GM12878 (cell line): ENCODE measurements at regions not wholly inside any gene's neighbourhood (a gene's known extent, or its start where the extent isn't known, plus 50 kb on each side); places are given as distances from the start of the nearest gene placed in this dataset.

ENCODE experiments used
- ATAC-seq: fragments of 200-7000 bp; cut with Tn5 transposase; 3 replicates; pipeline ENCODE4 v1.9.1; 2020; ENCODE audit warnings: mild to moderate bottlenecking, moderate library complexity
- BruUV-seq: library from RNA; stranded (reverse); fragments of 400-500 nt; replicated peaks from 2 replicates; lab custom pipeline; 2021; lab: Mats Ljungman, UMichigan
- CTCF ChIA-PET: fragments of 300-600 bp; sonication (Branson Sonifier 250); formaldehyde crosslinking; extraction: SDS; loops from one replicate; lab custom pipeline; 2021; ENCODE audit warnings: inconsistent platforms; lab: Yijun Ruan, JAX
- POLR2A ChIA-PET: fragments of 350-600 bp; formaldehyde crosslinking; extraction: SDS; loops from one replicate; lab custom pipeline; 2021; ENCODE audit warnings: inconsistent platforms; lab: Charles Lee
- RAD21 ChIA-PET: fragments of 300-600 bp; sonication (Branson Sonifier 250); formaldehyde crosslinking; loops from one replicate; lab custom pipeline; 2023; ENCODE audit warnings: antibody characterized with exemption; ENCODE audit not compliant: unreplicated experiment; lab: Charles Lee
- SMC1A ChIA-PET: fragments of 300-600 bp; sonication (Branson Sonifier 250); formaldehyde crosslinking; loops from one replicate; lab custom pipeline; 2023; ENCODE audit not compliant: unreplicated experiment, uncharacterized antibody; lab: Charles Lee
- DNase-seq: peaks from one replicate; pipeline ENCODE4 v3.0.0-alpha.2; 2011; ENCODE audit warnings: low read depth, low spot score
- FAIRE-seq: peaks from 3 replicates; lab custom pipeline; 2011; peaks lifted over from hg19 to GRCh38; lab: Jason Lieb, UNC
- H2AFZ ChIP-seq: 2 replicates; pipeline ENCODE4 v1.6.0; 2011; ENCODE audit warnings: low read depth, low read length, control low read depth; ENCODE audit not compliant: control insufficient read depth
- H3K27ac ChIP-seq: 2 replicates; pipeline ENCODE4 v1.5.1; 2011; ENCODE audit warnings: control low read depth; ENCODE audit not compliant: control insufficient read depth, insufficient read depth
- H3K27me3 ChIP-seq, 2 experiments: replicated peaks in 1 of 2; 2 replicates each; pipeline versions ENCODE4 v1.6.0 to v1.6.1; 2011; ENCODE audit warnings: low read length in 1 of 2; ENCODE audit not compliant: control insufficient read depth in 2 of 2, insufficient read depth in 2 of 2
- H3K36me3 ChIP-seq, 2 experiments: 2 replicates each; pipeline ENCODE4 v1.5.1; 2011; ENCODE audit warnings: low read length in 1 of 2; ENCODE audit not compliant: control insufficient read depth in 2 of 2, insufficient read depth in 2 of 2
- H3K4me1 ChIP-seq: 2 replicates; pipeline ENCODE4 v1.6.1; 2011; ENCODE audit warnings: mild to moderate bottlenecking, low read length, moderate library complexity, mixed read lengths; ENCODE audit not compliant: control insufficient read depth, insufficient read depth
- H3K4me2 ChIP-seq: 2 replicates; pipeline ENCODE4 v1.6.0; 2011; ENCODE audit warnings: control low read depth; ENCODE audit not compliant: control insufficient read depth, insufficient read depth
- H3K4me3 ChIP-seq: fragments of 200-600 bp; sonication (generic); 2 replicates; pipeline ENCODE4 v1.5.1; 2016
- H3K79me2 ChIP-seq: 2 replicates; pipeline ENCODE4 v1.6.0; 2011; ENCODE audit warnings: low read length; ENCODE audit not compliant: control insufficient read depth, insufficient read depth
- H3K9ac ChIP-seq: 2 replicates; pipeline ENCODE4 v1.8.0; 2011; ENCODE audit warnings: low read length, control low read depth, mixed read lengths; ENCODE audit not compliant: control insufficient read depth, insufficient read depth
- H3K9me3 ChIP-seq: replicated peaks from 3 replicates; pipeline ENCODE4 v1.5.1; 2011; ENCODE audit warnings: mild to moderate bottlenecking, low read length; ENCODE audit not compliant: control insufficient read depth, insufficient read depth
- H4K20me1 ChIP-seq: 2 replicates; pipeline ENCODE4 v1.6.0; 2011; ENCODE audit not compliant: control insufficient read depth, insufficient read depth
- BACH1 ChIP-seq: fragments of 450-650 bp; IDR thresholded peaks from 2 replicates; pipeline ENCODE4 v1.6.1; 2017; ENCODE audit warnings: mild to moderate bottlenecking, borderline replicate concordance
- MYB ChIP-seq: fragments of 150-350 bp; IDR thresholded peaks from 2 replicates; pipeline ENCODE4 v1.6.1; 2014; ENCODE audit warnings: mild to moderate bottlenecking, low read depth, low read length, borderline replicate concordance
- NFYB ChIP-seq: IDR thresholded peaks from 2 replicates; pipeline ENCODE4 v1.6.1; 2011; ENCODE audit warnings: low read depth, mild to moderate bottlenecking, low read length, improper control_type of control experiment, moderate library complexity; ENCODE audit not compliant: insufficient read depth
- POLR2AphosphoS5 ChIP-seq: IDR thresholded peaks from 2 replicates; pipeline ENCODE4 v1.6.1; 2011; ENCODE audit warnings: mild to moderate bottlenecking, low read length, inconsistent platforms
- SREBF1 ChIP-seq: IDR thresholded peaks from 2 replicates; pipeline ENCODE4 v1.6.1; 2012; ENCODE audit warnings: mild to moderate bottlenecking, low read length
- SUZ12 ChIP-seq: fragments of 200-600 bp; sonication (generic); IDR thresholded peaks from one replicate; pipeline ENCODE4 v1.6.1; 2018; ENCODE audit warnings: antibody characterized with exemption, mild to moderate bottlenecking; ENCODE audit not compliant: unreplicated experiment
- WGBS: methylation state at CpG from one replicate; pipeline ENCODE4 v1.1.6; 2016; ENCODE audit warnings: low lambda C conversion rate; ENCODE audit not compliant: insufficient replicate concordance, insufficient coverage; ENCODE audit errors: missing lambda C conversion rate; 5-methylcytosine and 5-hydroxymethylcytosine counted together
- in situ Hi-C: fragments of 300-500 bp; cut with MboI; formaldehyde crosslinking; loops from 9 replicates; pipeline ENCODE4 v1.14.3; 2018; ENCODE audit warnings: mixed read lengths
- intact Hi-C: fragments of 100-400 bp; cut with micrococcal nuclease; formaldehyde crosslinking; loops from one replicate; pipeline ENCODE4 v1.14.2; 2022; ENCODE audit not compliant: unreplicated experiment
- TF ChIP-seq, protein P1 (sequence below): fragments of 450-650 bp; conservative IDR thresholded peaks from 2 replicates; pipeline ENCODE4 v1.6.1; 2017; ENCODE audit warnings: mild to moderate bottlenecking, moderate library complexity

- ATAC-seq (no peak), DNase-seq (no peak), FAIRE-seq (no peak)
- intact Hi-C loops, result no loop called here
- ChIA-PET POLR2A (no interaction called here), RAD21 (no interaction called here), SMC1A (no interaction called here), CTCF (no interaction called here)
- in situ Hi-C loops, result no loop called here
- BruUV-seq, result no TSS peak
- no peak overlapping the region for H3K4me3 ChIP-seq
- 15% methylated on average over 1 of the region's 1 CpG for WGBS
- no peak overlapping the region for H3K27ac ChIP-seq
- H3K9me3 ChIP-seq, result no peaks in the 10 kb centered on the region
- no peak overlapping the region for H3K4me2 ChIP-seq
- TF ChIP-seq NFYB (no peak), POLR2AphosphoS5 (no peak), BACH1 (no peak), MYB (no peak), SREBF1 (no peak), SUZ12 (no peak)
- TF ChIP-seq, protein P1, sequence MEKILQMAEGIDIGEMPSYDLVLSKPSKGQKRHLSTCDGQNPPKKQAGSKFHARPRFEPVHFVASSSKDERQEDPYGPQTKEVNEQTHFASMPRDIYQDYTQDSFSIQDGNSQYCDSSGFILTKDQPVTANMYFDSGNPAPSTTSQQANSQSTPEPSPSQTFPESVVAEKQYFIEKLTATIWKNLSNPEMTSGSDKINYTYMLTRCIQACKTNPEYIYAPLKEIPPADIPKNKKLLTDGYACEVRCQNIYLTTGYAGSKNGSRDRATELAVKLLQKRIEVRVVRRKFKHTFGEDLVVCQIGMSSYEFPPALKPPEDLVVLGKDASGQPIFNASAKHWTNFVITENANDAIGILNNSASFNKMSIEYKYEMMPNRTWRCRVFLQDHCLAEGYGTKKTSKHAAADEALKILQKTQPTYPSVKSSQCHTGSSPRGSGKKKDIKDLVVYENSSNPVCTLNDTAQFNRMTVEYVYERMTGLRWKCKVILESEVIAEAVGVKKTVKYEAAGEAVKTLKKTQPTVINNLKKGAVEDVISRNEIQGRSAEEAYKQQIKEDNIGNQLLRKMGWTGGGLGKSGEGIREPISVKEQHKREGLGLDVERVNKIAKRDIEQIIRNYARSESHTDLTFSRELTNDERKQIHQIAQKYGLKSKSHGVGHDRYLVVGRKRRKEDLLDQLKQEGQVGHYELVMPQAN, result no peak
- H2AFZ ChIP-seq, result no peak overlapping the region
- H3K36me3 ChIP-seq, result no peaks in the 10 kb centered on the region
- no peaks in the 10 kb centered on the region for H3K27me3 ChIP-seq
- H4K20me1 ChIP-seq, result no peaks in the 10 kb centered on the region
- H3K79me2 ChIP-seq, result no peaks in the 10 kb centered on the region
- H3K4me1 ChIP-seq, result no peaks in the 10 kb centered on the region
- H3K9ac ChIP-seq, result no peak overlapping the region
Measured at GRCh38 chr1:96509339-96509738, 212.2 kb upstream of the PTBP2 start.
